GM19240 (cell line): ENCODE measurements at regions not wholly inside any gene's neighbourhood (a gene's known extent, or its start where the extent isn't known, plus 50 kb on each side); places are given as distances from the start of the nearest gene placed in this dataset.
"Not testable (repeated sequence)": the region's sequence is repeated elsewhere in the genome, so short reads cannot be mapped to it uniquely, and the experiment has no call there.

Source experiments
- DNase-seq: peaks from one replicate; pipeline ENCODE4 v3.0.0; 2011; ENCODE audit warnings: low spot score; ENCODE audit not compliant: insufficient read length

DNA sequence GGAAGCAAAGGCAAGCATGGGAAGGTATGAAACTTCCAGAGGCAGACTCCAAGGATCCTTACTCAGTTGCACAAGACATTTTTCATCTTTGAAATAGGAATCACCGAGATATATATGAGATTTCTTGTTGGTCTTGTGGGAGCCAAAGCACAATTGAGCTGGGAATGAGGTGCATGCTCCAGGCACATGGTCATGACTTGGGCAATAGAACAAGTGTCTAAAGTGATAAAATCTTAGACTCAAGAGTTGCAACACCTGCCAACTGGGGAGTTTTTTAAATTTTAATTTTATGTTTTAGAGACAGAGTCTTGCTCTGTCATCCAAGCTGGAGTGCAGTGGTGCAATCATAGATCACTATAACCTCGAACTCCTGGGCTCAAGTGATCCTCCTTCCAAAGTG lies 169.5 kb upstream of the ADCY1 start:
- no peak for DNase-seq

DNA sequence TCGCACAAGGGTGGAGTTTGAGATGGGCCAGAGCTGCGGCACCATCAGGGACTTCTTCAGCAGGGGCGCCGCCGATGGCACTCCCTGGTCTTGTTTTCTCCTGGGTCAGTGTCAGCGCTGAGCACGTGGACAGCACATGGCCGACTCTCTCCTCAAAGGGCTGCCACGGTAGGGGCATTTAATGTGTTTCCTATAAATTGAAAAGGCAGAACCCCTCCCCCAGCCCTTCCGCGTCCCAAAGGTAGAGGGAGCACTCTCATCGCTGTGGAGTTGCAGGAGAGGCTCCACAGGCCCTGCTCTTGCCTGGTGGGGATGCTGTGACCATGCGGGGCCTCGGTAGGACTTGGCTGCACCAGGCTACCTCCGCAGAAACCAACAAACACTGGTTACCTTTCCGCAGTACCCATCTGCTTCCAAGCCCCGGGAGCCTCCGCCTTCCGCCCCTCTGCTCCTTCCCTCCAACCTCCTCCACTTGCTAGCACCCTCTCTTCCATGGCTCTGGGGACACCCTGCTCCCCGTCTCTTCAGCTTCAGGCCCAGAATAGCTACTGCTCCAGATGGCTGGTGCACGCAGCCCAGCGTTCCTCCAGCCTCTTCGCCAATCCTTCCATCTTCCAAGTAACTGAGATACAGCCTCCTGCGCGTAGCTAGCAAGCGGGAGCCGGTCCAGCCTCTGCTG lies 166.3 kb upstream of the ADCY1 start:
- DNase-seq, result no peak

DNA sequence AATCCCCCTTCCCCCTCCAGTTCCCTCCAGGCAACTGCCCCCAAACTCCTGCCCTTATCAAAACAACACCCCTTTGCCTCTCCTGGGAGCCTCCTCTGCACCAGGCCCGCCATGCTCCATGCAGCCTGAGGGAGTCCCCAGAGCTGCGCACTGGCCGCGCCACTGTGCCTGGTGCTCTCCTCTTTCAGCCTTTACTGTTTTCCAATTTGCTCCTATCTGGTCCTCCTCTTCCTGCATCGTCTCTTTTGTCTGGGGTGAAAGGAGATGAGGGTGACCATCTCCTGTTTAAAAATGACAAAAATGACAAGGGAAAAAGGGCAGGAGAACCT lies 165.8 kb upstream of the ADCY1 start:
- no peak for DNase-seq

DNA sequence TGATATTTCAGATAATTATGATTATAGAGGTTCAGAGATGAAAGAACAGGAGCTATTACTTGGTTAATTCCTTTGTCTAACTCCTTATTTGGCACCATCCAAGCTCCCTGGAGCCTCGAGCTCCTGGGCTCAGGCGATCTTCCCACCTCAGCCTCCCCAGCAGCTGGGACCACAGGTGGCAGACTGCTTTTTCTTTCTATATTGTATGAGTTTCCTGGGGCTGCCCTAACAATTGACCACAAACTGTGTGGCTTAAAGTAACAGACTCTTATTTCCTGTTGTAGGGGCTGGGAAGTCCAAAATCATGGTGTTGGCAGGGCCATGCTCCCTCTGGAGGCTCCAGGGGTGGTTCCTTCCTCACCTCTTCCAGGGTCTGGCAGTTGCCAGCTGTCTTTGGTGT lies 163.3 kb upstream of the ADCY1 start:
- no peak for DNase-seq

DNA sequence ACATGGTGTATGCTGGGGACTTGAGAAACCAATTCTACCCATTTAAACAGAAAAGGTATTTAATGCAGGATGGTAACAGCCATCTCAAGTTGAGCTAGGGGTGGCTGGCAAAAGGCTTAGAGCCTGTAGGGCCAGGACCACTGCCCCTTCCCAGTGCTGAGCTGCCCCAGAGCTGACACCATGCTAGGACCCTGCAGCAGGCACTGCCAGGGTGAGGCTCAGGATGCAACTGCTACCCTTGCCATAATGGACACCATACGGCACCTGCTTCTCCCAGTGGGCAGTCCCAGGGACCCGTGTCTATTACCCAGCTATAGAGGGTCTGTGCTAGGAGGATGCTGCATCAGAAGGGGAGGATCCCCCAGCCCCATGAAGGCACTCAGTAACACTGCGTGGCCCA lies 160.7 kb upstream of the ADCY1 start:
- no peak for DNase-seq

DNA sequence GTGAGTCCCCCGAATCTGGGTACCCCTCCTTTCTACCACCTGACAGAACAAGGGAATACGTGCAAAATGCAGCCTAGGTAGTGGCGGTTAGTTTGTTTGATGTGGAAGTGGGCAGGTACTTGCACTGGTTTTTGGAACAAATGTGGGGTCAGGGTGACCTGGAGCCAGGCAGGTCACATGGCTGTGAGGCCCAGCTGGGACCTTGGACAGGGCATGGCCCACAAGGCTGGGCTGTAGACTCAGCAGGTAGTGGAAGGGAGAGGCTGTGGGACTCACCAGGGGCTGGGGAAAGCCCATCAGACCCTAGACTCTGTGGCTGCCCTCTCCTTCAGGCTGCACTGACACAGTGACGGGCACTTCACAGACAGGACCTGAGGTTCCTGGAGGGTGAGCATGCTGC lies 159.9 kb upstream of the ADCY1 start:
- no peak for DNase-seq

DNA sequence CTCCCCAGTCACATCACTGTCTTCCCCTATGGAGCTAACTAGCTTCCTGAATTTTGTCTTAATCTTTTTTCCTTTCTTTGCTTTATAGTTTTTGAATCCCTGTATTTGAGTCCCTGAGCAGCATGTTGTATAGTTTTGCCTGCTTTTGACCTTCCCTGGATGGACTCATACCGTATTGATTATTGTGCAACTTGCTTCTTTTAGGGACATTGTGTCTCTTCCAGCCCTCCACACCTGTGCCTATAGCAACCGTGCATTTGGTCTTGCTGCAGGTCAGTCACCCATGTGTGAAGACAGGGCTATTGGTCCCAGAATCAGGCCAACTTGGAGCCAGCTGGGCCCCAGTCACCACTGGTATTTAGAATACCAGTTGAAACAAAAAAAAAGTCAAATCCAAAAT lies 158.9 kb upstream of the ADCY1 start:
- DNase-seq, result no peak

DNA sequence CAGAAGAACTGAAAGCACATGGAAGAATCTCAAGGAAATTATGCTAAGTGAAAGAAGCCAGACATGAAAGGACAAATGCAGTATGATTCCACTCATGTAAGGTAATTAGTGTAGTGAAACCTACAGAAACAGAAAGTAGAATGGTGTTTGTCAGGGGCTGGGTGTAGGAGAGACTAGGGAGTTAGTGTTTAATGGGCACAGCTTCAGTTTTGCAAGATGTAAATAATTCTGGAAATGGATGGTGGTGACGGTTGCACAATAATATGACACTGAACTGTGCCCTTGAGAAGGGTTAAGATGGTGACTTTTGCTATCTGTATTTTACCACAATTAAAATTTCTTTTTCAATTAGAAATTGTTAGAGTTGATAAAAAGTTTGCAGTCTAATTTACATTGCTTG lies 157.3 kb upstream of the ADCY1 start:
- no peak for DNase-seq

DNA sequence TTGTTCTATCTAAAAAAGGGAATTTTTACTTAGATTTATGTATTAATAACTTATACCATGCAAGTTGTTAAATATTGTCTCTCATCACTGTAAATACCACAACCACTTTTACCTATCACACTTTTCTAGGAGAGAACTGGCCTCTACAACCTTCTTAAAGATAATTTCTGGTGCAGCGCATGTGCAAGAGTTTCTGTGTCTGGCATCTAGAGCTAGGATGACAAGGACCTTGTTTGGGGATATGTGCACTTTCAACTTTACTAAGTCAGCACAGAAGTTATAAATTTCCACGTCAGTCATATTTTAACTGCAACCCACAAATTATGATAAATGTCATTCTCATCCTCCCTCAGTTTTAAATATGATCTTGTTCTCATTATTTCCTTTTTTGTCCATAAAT lies 156.9 kb upstream of the ADCY1 start:
- DNase-seq, result no peak

DNA sequence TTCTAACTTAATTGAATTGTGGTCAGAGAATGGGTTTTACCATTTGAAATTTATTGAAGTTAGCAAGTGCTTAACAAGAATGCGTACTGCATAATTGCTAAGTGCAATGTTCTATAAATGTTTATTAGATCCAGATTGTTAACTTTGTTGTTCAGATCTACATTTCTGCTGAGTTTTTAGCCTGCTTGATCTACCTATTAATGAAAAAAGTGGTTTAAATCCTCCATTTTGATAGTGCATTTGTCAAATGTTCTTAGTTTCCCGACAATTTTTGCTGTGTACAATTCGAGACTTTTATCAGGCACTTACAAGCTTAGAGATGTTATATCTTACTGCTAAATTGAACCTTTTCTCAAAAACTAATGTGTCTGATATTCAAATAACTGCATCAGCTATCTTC lies 156.4 kb upstream of the ADCY1 start:
- no peak for DNase-seq

DNA sequence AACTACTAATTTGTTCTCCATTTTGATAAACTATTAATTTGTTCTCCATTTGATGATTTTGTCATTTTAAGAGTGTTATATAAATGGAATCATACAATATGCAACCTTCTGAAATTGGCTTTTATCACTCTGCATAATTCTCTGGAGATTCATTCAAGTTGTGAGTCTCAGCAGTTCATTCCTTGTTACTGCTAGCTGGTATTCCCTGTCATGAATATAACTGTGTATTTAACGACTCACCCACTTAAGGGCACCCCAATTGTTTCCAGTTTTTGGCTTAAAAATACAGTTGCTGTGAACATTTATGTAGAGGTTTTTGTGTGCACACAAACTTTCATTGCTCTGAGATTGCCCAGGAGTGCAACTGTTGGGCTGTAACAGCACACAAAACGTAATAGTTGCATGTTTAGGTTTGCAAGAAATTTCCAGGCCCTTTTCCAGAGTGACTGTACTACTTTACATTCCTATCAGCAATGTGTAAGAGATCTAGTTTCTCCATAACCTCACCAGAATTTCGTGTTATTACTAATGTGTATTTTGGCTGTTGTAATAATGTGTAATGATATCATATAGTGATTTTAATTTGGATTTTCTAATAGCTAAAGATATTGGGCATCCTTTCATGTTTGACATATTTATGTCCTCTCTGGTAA lies 153.2 kb upstream of the ADCY1 start:
- no peak for DNase-seq

DNA sequence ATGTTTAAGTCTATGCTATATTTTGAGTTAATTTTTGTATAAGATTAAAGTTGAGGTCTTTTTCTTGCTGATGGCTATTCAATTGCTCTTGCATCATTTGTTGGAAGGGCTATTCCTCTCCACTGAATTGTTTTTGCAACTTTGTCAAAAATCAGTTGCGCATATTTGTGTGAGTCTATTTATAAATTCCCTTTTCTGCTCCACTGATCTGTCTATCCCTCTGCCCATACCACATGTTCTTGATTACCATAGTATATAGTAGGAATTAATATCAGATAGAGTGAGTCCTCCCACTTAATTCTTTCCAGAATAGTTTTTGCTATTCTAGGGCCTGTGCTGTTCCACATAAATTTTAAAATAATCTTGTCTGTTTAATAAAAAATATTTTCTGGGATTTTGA lies 152.4 kb upstream of the ADCY1 start:
- no peak for DNase-seq

DNA sequence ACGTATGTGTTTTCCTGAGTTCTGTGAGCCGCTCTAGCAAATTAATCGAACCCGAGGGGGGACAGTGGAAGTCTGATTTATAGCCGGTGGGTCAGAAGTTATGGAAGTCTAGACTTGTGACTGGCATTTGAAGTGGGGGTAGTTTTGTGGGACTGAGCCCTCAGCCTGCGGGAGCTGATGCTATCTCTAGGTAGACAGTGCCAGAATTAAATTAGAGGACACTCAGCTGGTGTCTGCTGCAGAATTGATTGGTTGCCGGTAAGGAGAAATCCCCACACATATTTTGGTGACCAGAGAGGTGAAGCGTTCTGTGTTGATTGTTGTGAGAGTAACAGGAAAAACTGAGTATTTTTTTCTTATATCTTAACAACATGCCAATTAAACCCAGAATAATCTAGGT lies 143.8 kb upstream of the ADCY1 start:
- DNase-seq, result no peak

DNA sequence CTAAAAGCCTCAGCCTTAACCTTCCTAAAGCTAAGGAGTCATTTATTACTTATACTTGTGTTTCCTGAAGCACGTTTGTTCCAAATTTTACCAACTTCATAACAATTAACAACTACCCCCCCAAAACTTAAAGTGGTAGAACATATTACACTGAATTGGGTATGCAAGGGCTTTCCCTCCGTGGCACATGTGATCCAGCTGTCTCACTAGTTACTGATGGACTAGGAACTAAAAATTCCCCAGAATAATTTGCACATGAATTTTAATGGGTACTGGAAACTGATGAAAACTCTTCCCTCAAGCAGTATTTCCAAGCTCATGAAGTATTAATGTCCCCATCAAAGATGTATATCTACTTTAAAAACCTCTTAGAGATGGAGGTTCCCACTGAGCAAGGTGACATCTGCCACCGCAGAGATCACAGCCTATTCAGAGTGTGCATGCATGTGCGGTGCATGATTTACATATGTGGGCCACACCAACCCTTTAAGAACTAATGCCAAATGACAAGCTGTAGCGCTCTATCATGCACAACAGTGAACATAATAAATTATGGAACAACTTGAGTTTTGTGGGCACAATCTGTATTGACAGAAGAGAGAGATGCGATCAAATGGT lies 139.9 kb upstream of the ADCY1 start:
- no peak for DNase-seq

DNA sequence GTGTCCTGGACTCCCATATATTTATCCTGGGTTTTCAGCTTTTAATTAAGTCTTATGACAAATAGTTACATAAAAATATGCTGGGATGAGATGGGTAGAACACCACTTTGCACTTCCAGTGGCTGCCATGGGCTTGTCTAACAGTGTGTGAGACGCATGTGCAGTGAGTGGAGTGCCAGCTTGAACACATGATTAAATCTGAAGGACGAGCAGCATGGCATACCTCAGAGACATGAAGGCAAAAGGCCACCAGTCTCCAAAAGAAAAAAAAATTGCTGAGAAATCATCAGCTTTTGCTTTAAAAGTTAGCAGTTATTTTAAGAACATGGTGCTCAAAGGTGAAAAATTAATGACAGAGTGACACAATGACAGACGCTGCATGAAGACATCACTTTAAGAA lies 139.0 kb upstream of the ADCY1 start:
- DNase-seq, result no peak

DNA sequence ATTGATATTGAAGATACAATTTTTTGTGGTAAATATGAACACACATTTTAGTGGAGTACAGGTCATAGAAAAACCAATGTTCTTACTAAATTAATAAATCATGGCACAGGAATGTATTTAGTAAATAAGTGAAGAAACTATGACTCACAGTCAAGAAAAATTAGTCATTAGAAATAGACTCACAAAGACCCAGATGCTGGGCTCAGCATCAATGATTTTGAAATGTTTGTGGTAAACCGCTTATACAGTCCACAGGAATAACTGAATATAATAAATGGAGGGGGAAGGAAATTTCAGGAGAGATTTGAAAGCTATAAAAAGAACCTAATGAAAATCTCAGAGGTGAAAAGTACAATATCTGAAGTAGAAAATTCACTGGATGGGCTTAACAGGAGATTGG lies 138.3 kb upstream of the ADCY1 start:
- no peak for DNase-seq

DNA sequence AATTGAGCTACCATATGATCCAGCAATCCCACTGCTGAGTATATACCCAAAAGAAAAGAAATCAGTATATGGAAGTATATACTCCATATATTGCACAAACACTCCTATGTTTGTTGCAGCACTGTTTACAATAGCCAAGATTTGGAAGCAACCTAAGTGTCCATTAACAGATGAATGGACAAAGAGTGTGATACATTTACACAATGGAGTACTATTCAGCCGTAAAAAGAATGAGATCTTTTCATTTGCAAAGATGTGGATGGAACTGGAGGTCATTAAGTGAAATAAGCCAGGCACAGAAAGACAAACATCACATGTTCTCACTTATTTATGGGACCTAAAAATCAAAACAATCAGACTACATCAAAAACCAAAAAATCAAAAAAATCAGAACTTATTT lies 133.4 kb upstream of the ADCY1 start:
- not testable (repeated sequence) for DNase-seq

DNA sequence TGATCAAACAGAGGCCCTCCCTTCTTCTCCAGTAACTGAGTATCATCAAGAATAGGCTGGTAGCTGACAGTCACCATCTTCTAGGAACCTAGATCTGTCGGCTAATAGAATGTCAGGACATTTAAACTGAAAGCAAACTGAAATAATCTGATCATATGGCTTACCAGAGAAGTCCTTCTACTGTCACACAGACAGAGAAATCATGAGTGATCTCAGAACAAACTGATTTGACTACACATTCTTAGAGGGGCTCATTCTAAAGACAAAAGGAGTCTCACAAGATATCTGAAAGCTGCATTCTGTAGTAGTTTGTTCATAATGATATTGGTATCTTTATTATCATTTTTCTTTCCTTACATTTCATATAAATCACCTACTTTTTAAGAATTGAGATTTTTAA lies 130.9 kb upstream of the ADCY1 start:
- DNase-seq, result no peak

DNA sequence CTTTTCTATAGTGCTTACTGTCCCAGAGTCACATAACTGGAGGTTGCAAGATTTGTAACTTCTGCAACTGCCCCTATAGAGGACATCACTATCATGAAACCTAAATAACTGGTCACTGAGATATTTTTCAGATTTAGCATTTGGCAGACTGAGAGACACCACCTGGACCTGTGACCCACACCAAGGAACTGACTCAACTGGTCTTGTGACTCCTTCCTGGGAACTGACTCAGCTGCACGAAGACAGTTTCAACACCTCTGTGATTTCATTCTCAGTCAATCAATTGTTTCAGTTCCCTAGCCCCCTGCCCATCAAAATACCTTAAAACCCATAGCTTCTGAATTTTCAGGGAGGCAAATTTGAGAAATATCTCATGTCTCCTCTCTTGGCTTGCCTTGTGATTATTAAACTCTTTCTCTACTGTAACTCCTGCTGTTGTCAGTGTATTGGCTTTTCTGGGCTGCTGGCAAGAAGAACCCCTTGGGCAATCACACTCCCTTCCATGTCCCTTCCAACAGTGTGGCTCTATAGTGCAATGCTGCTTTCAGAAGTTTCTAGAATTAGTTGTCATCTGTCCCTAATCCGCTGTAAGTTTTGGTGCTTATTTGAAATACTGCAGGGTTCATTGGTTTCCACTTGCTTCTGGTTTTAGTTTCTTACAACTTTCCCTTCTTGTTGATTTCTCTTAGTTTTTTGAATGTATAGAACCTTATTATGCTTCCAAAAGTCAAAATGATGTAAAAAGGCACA lies 127.8 kb upstream of the ADCY1 start:
- no peak for DNase-seq

DNA sequence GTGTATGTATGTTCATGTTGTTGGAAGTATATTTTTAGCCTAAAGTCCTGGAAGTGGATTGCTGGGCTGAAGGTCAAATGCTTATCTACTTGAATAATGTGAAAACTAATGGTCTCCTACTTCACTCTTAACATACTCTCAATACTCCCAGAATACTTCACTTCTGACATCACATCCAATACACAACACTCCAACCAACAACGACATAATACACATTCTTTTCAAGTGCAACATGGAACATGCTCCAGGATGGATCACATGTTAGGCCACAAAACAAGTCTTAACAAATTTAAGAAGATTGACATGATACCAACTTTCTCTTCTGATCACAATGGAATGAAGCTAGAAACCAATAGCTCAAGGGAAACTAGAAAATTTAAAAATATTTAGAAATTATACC lies 126.9 kb upstream of the ADCY1 start:
- no peak for DNase-seq

DNA sequence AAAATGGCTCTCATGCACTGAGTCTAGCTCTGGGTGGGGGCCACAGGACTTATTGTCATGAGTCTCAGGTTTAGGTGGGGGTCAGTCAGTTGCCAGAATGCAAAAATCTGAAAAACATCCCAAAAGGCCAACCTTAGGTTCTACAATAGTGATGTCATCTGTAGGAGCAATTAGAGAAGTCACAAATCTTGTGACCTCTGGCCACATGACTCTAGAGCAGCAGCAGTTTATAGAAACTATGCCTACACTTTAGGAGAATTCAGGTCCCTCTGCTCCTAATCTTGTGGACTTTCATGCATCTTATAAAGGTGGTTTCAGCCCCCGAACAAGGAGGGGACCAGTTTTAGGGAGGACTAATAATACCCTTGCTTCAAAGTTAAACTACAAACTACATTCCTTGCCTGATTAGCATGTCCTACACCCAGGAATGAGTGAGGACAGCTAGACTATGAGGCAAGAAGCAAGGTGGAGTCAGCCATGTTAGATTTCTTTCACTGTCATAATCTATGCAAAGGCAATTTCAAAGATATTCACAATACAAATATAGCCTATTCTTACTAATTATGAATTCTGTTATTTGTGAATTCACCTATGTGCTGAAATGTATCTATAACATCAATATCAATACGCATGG lies 123.5 kb upstream of the ADCY1 start:
- no peak for DNase-seq
